Ovary (tissue), 7 donors: ENCODE measurements at regions not wholly inside any gene's neighbourhood (a gene's known extent, or its start where the extent isn't known, plus 50 kb on each side); places are given as distances from the start of the nearest gene placed in this dataset.

Experiments used
- DNase-seq, 5 donors: peaks; one replicate each; pipeline ENCODE4 v3.0.0-alpha.2; 2019 to 2020
- H3K27ac ChIP-seq, 2 donors: fragments of 200-600 bp; one replicate each; pipeline versions ENCODE4 v1.5.1 to v1.8.0; 2019 to 2022
- H3K27me3 ChIP-seq: fragments of 200-600 bp; one replicate; pipeline ENCODE4 v1.8.0; 2022
- H3K36me3 ChIP-seq: fragments of 200-600 bp; sonication (generic); one replicate; pipeline ENCODE4 v1.5.1; 2019
- H3K4me1 ChIP-seq: one replicate; pipeline ENCODE4 v1.8.1; 2013; ENCODE audit warnings: mild to moderate bottlenecking, moderate library complexity; ENCODE audit not compliant: insufficient read depth
- H3K4me3 ChIP-seq: fragments of 200-600 bp; sonication (generic); one replicate; pipeline ENCODE4 v1.5.1; 2017
- H3K9me3 ChIP-seq, 2 donors: fragments of 200-600 bp in 1 of 2; sonication (generic) in 1 of 2; one replicate each; pipeline versions ENCODE4 v1.5.1 to v1.8.1; 2013 to 2019; ENCODE audit warnings: mild to moderate bottlenecking in 1 of 2, moderate library complexity in 1 of 2
- CTCF ChIP-seq, 3 donors: fragments of 450-650 bp in 2 of 3; fragments of 200-600 bp in 1 of 3; IDR thresholded peaks; one replicate each; pipeline versions ENCODE4 v1.5.1 to v1.8.0; 2016 to 2022; ENCODE audit warnings: antibody characterized with exemption in 3 of 3, mild to moderate bottlenecking in 1 of 3
- EP300 ChIP-seq: sonication (generic); formaldehyde crosslinking; IDR thresholded peaks from one replicate; pipeline ENCODE4 v1.6.1; 2017; ENCODE audit warnings: antibody characterized with exemption
- POLR2A ChIP-seq: fragments of 450-650 bp; IDR thresholded peaks from one replicate; pipeline ENCODE4 v1.6.1; 2017; ENCODE audit warnings: antibody characterized with exemption, mild to moderate bottlenecking, moderate library complexity
- WGBS, 3 donors: extraction: QIAGEN DNeasy Blood & Tissue Kit in 1 of 3; methylation state at CpG; one replicate each; pipeline versions ENCODE4 v1.1.5 to v1.1.7; 2013 to 2017; 5-methylcytosine and 5-hydroxymethylcytosine counted together
- intact Hi-C, 4 donors: fragments of 100-400 bp; cut with DNase I; formaldehyde crosslinking; loops; one replicate each; pipeline versions ENCODE4 v1.11.0 to v1.15.1; 2022 to 2023
- donor health status: DM: no; HTN: no; CAD: no; lungs with moderate emphysema.
- donor health status: DM: no; HTN: no; CAD: no.
- donor health status: Bipolar disorder and iron deficiency.
- donor health status: DM: no; HTN: no; CAD: no.
- donor health status: DM: yes; HTN: yes; CAD: no.

- intact Hi-C loops, result no loop called here
- H3K9me3 ChIP-seq, result no peaks in the 10 kb centered on the region
- no peaks in the 10 kb centered on the region for H3K4me1 ChIP-seq
- H3K27me3 ChIP-seq, result peaks cover 4% of the 10 kb centered on the region
- no peak overlapping the region for H3K4me3 ChIP-seq
- TF ChIP-seq CTCF (IDR thresholded peaks at IDR 0.05) (no peak), EP300 (no peak), POLR2A (no peak)
- no peak overlapping the region for H3K27ac ChIP-seq
- DNase-seq, result no peak
- no peaks in the 10 kb centered on the region for H3K36me3 ChIP-seq
- 73 to 82% (median 76%) methylated on average over 1 of the region's 1 CpG for whole genome bisulfite sequencing, 3 donors
Observed at GRCh38 chr4:165744370-165744769, 128.7 kb upstream of the TLL1 start.

- intact Hi-C loops, result no loop called here
- Histone ChIP-seq H3K27ac (no peak overlapping the region), H3K4me3 (no peak overlapping the region), H3K9me3 (no peaks in the 10 kb centered on the region), H3K36me3 (no peaks in the 10 kb centered on the region), H3K4me1 (no peaks in the 10 kb centered on the region), H3K27me3 (no peaks in the 10 kb centered on the region)
- no peak for DNase-seq
- 37 to 64% (median 50%) methylated on average over 1 of the region's 1 CpG for WGBS, 3 donors
- TF ChIP-seq CTCF (IDR thresholded peaks at IDR 0.05), result no peak
- TF ChIP-seq POLR2A, result no peak
- no peak for TF ChIP-seq EP300
Observed at GRCh38 chr4:165748321-165748720, 124.7 kb upstream of the TLL1 start.

GRCh38 chr4:165751882-165752281 lies 121.2 kb upstream of the TLL1 start:
- Histone ChIP-seq H3K4me3 (no peak overlapping the region), H3K27me3 (no peaks in the 10 kb centered on the region), H3K9me3 (no peaks in the 10 kb centered on the region), H3K36me3 (no peaks in the 10 kb centered on the region), H3K4me1 (no peaks in the 10 kb centered on the region), H3K27ac (no peak overlapping the region)
- intact Hi-C loops, result no loop called here
- TF ChIP-seq CTCF (IDR thresholded peaks at IDR 0.05) (no peak), EP300 (no peak), POLR2A (no peak)
- no peak for DNase-seq
- 80 to 87% (median 82%) methylated on average over 4 of the region's 4 CpGs for WGBS, 3 donors

- no peak overlapping the region for H3K27ac ChIP-seq
- TF ChIP-seq CTCF (IDR thresholded peaks at IDR 0.05), result no peak
- no peak for TF ChIP-seq POLR2A
- no peak for TF ChIP-seq EP300
- no peaks in the 10 kb centered on the region for H3K9me3 ChIP-seq
- H3K27me3 ChIP-seq, result no peaks in the 10 kb centered on the region
- DNase-seq, result no peak
- no peaks in the 10 kb centered on the region for H3K4me1 ChIP-seq
- intact Hi-C loops, result no loop called here
- H3K36me3 ChIP-seq, result no peaks in the 10 kb centered on the region
- WGBS, 3 donors, result 87 to 93% (median 88%) methylated on average over 4 of the region's 4 CpGs
- H3K4me3 ChIP-seq, result no peak overlapping the region
Observed at GRCh38 chr4:165754664-165755063, 118.4 kb upstream of the TLL1 start.

- TF ChIP-seq POLR2A (no peak), EP300 (no peak), CTCF (IDR thresholded peaks at IDR 0.05) (no peak)
- no peak for DNase-seq
- Histone ChIP-seq H3K4me1 (no peaks in the 10 kb centered on the region), H3K4me3 (no peak overlapping the region), H3K9me3 (no peaks in the 10 kb centered on the region), H3K27ac (no peak overlapping the region), H3K27me3 (no peaks in the 10 kb centered on the region), H3K36me3 (no peaks in the 10 kb centered on the region)
- intact Hi-C loops, result no loop called here
- 59 to 69% (median 67%) methylated on average over 1 of the region's 1 CpG for WGBS, 3 donors
Observed at GRCh38 chr4:165756836-165757235, 116.2 kb upstream of the TLL1 start.
